Right lobe of liver (tissue), 6 donors: ENCODE measurements at regions not wholly inside any gene's neighbourhood (a gene's known extent, or its start where the extent isn't known, plus 50 kb on each side); places are given as distances from the start of the nearest gene placed in this dataset.
"Not testable (repeated sequence)": the region's sequence is repeated elsewhere in the genome, so short reads cannot be mapped to it uniquely, and the experiment has no call there.

Experiments
- ATAC-seq, 4 donors: fragments of 200-7000 bp; cut with Tn5 transposase; one replicate each; pipeline ENCODE4 v1.9.1; 2020; ENCODE audit warnings: mild to moderate bottlenecking in 4 of 4, moderate library complexity in 4 of 4
- DNase-seq, 3 donors: peaks; one replicate each; pipeline ENCODE4 v3.0.0-alpha.2; 2020
- H3K27ac ChIP-seq, 3 donors: fragments of 200-600 bp; one replicate each; pipeline ENCODE4 v1.8.0; 2022
- H3K27me3 ChIP-seq, 2 donors: fragments of 200-600 bp; one replicate each; pipeline ENCODE4 v1.8.0; 2022
- H3K36me3 ChIP-seq, 4 donors: fragments of 200-600 bp; sonication (generic) in 1 of 4; one replicate each; pipeline versions ENCODE4 v1.5.1 to v1.8.0; 2017 to 2022; ENCODE audit warnings: control low read depth in 1 of 4
- H3K4me1 ChIP-seq, 4 donors: fragments of 200-600 bp; sonication (generic) in 1 of 4; one replicate each; pipeline versions ENCODE4 v1.5.1 to v1.8.0; 2017 to 2022; ENCODE audit warnings: control low read depth in 1 of 4
- H3K4me3 ChIP-seq, 3 donors: fragments of 200-600 bp; one replicate each; pipeline ENCODE4 v1.8.0; 2022
- H3K9me3 ChIP-seq, 4 donors: fragments of 200-600 bp; sonication (generic) in 1 of 4; one replicate each; pipeline versions ENCODE4 v1.5.1 to v1.8.0; 2017 to 2022; ENCODE audit warnings: control low read depth in 1 of 4
- CTCF ChIP-seq, 4 donors: fragments of 200-600 bp in 3 of 4; fragments of 450-650 bp in 1 of 4; IDR thresholded peaks; one replicate each; pipeline versions ENCODE4 v1.5.1 to v1.8.0; 2016 to 2022; ENCODE audit warnings: antibody characterized with exemption in 4 of 4, mild to moderate bottlenecking in 2 of 4
- POLR2A ChIP-seq: fragments of 450-650 bp; IDR thresholded peaks from one replicate; pipeline ENCODE4 v1.6.1; 2017; ENCODE audit warnings: antibody characterized with exemption, mild to moderate bottlenecking
- WGBS: methylation state at CpG from one replicate; pipeline ENCODE4 v1.1.6; 2018; ENCODE audit warnings: low coverage, low lambda C conversion rate; ENCODE audit not compliant: insufficient coverage; ENCODE audit errors: missing lambda C conversion rate; 5-methylcytosine and 5-hydroxymethylcytosine counted together
- intact Hi-C, 2 donors: fragments of 100-400 bp; cut with DNase I; formaldehyde crosslinking; loops; one replicate each; pipeline versions ENCODE4 v1.11.2 to v1.14.1; 2022
- donor health status: DM: no; HTN: yes; CAD: no.
- donor health status: DM: no; HTN: no; CAD: no.
- donor health status: DM: no; HTN: no; CAD: no.
- donor health status: DM: no; HTN: yes; CAD: no.
- donor health status: DM: no; HTN: yes; CAD: no.

GRCh38 chr12:105659355-105660075 is 329.0 kb downstream of the C12orf75 start:
- Histone ChIP-seq H3K27ac (no peak overlapping the region), H3K4me3 (no peak overlapping the region), H3K4me1 (no peaks in the 10 kb centered on the region), H3K27me3 (no peaks in the 10 kb centered on the region), H3K36me3 (no peaks in the 10 kb centered on the region), H3K9me3 (no peaks in the 10 kb centered on the region)
- TF ChIP-seq CTCF (IDR thresholded peaks at IDR 0.05), result no peak
- TF ChIP-seq POLR2A, result no peak
- no peak for DNase-seq
- peak in 1 of 4 donors; percentile 27 for ATAC-seq
- 54% methylated on average over 2 of the region's 2 CpGs for WGBS
- intact Hi-C loops, result no loop called here

GRCh38 chr12:105664765-105665164 is 334.3 kb downstream of the C12orf75 start:
- H3K4me1 ChIP-seq, H3K27ac ChIP-seq, ATAC-seq, intact Hi-C loops, H3K27me3 ChIP-seq, DNase-seq, H3K9me3 ChIP-seq, H3K4me3 ChIP-seq, H3K36me3 ChIP-seq: not testable (repeated sequence)
- 92% methylated on average over 1 of the region's 1 CpG for WGBS

GRCh38 chr12:105665366-105665765 is 334.9 kb downstream of the C12orf75 start:
- Histone ChIP-seq H3K4me3 (no peak overlapping the region), H3K27ac (no peak overlapping the region), H3K4me1 (no peaks in the 10 kb centered on the region), H3K27me3 (no peaks in the 10 kb centered on the region), H3K9me3 (no peaks in the 10 kb centered on the region), H3K36me3 (no peaks in the 10 kb centered on the region)
- TF ChIP-seq POLR2A, result no peak
- TF ChIP-seq CTCF (IDR thresholded peaks at IDR 0.05), result no peak
- no peak for ATAC-seq
- intact Hi-C loops, result no loop called here
- WGBS, result 75% methylated on average over 4 of the region's 5 CpGs
- DNase-seq, result no peak

- WGBS, result 68% methylated on average over 2 of the region's 2 CpGs
- Histone ChIP-seq H3K27ac (no peak overlapping the region), H3K27me3 (no peaks in the 10 kb centered on the region), H3K36me3 (no peaks in the 10 kb centered on the region), H3K9me3 (no peaks in the 10 kb centered on the region), H3K4me1 (no peaks in the 10 kb centered on the region), H3K4me3 (no peak overlapping the region)
- DNase-seq (no peak), ATAC-seq (no peak)
- intact Hi-C loops, result no loop called here
- TF ChIP-seq CTCF (IDR thresholded peaks at IDR 0.05), result no peak
- no peak for TF ChIP-seq POLR2A
Measured at GRCh38 chr12:105667973-105668743, 337.7 kb downstream of the C12orf75 start.

GRCh38 chr12:105670672-105671071 is 340.2 kb downstream of the C12orf75 start:
- no peak for TF ChIP-seq POLR2A
- TF ChIP-seq CTCF (IDR thresholded peaks at IDR 0.05), result no peak
- DNase-seq, result no peak
- Histone ChIP-seq H3K36me3 (no peaks in the 10 kb centered on the region), H3K4me3 (no peak overlapping the region), H3K27ac (no peak overlapping the region), H3K27me3 (no peaks in the 10 kb centered on the region), H3K9me3 (no peaks in the 10 kb centered on the region), H3K4me1 (no peaks in the 10 kb centered on the region)
- ATAC-seq, result no peak
- intact Hi-C loops, result no loop called here
